ENCODE measurements at regions not wholly inside any gene's neighbourhood (a gene's known extent, or its start where the extent isn't known, plus 50 kb on each side); places are given as distances from the start of the nearest gene placed in this dataset.

- H3K27me3 ChIP-seq, result no peaks in the 10 kb centered on the region
- H3K9me3 ChIP-seq, result peaks cover 0 to 7% (median 0%) of the 10 kb centered on the region in 12 donors
- TF ChIP-seq CTCF (IDR thresholded peaks at IDR 0.05) (no peak), POLR2A (IDR thresholded peaks at IDR 0.05) (no peak)
- no peak overlapping the region for H3K27ac ChIP-seq
- ATAC-seq (no peak), DNase-seq (no peak)
- H3K36me3 ChIP-seq, result no peaks in the 10 kb centered on the region
- H3K4me3 ChIP-seq, result no peak overlapping the region
- intact Hi-C loops (cut with DNase I), result no loop called here
- peaks cover 0 to 9% (median 4%) of the 10 kb centered on the region in 12 donors for H3K4me1 ChIP-seq
- 76 to 95% (median 91%) methylated on average over 2 of the region's 2 CpGs for WGBS, 4 donors
These were observed 134.6 kb upstream of the CHST15 start for GRCh38 chr10:124227988-124228387.

GRCh38 chr10:124227055-124227975 lies 133.9 kb upstream of the CHST15 start:
- H3K4me1 ChIP-seq, result peaks cover 0 to 10% (median under 1%) of the 10 kb centered on the region in 12 donors
- peaks cover 0 to 7% (median 0%) of the 10 kb centered on the region in 12 donors for H3K9me3 ChIP-seq
- no peak for TF ChIP-seq POLR2A (IDR thresholded peaks at IDR 0.05)
- no peak for TF ChIP-seq CTCF (IDR thresholded peaks at IDR 0.05)
- no peaks in the 10 kb centered on the region for H3K36me3 ChIP-seq
- intact Hi-C loops (cut with DNase I), result no loop called here
- no peak overlapping the region for H3K27ac ChIP-seq
- H3K27me3 ChIP-seq, result no peaks in the 10 kb centered on the region
- DNase-seq (no peak), ATAC-seq (no peak)
- WGBS, 4 donors, result 75 to 79% (median 78%) methylated on average over 13 of the region's 13 CpGs
- no peak overlapping the region for H3K4me3 ChIP-seq

GRCh38 chr10:124226271-124227054 lies 133.1 kb upstream of the CHST15 start:
- no peak for DNase-seq
- no peak for ATAC-seq
- Histone ChIP-seq H3K27ac (no peak overlapping the region), H3K36me3 (no peaks in the 10 kb centered on the region), H3K9me3 (peaks cover 0 to 7% (median 0%) of the 10 kb centered on the region in 12 donors), H3K4me1 (peaks cover 0 to 15% (median 7%) of the 10 kb centered on the region in 12 donors), H3K4me3 (no peak overlapping the region), H3K27me3 (no peaks in the 10 kb centered on the region)
- no peak for TF ChIP-seq CTCF (IDR thresholded peaks at IDR 0.05)
- 91 to 93% (median 92%) methylated on average over 18 of the region's 18 CpGs for WGBS, 4 donors
- intact Hi-C loops (cut with DNase I), result no loop called here
